BE2C (cell line): ENCODE measurements at regions not wholly inside any gene's neighbourhood (a gene's known extent, or its start where the extent isn't known, plus 50 kb on each side); places are given as distances from the start of the nearest gene placed in this dataset.

ENCODE experiments used
- DNase-seq: peaks from one replicate; pipeline ENCODE4 v3.0.0-alpha.2; 2020
- H3K27me3 ChIP-seq: fragments of 250-450 bp; sonication (Bioruptor Pico); 2 replicates; pipeline ENCODE4 v1.5.1; 2020; ENCODE audit warnings: mild to moderate bottlenecking
- H3K36me3 ChIP-seq: fragments of 250-450 bp; sonication (Bioruptor Pico); 2 replicates; pipeline ENCODE4 v1.5.1; 2020; ENCODE audit warnings: mild to moderate bottlenecking
- H3K4me1 ChIP-seq: fragments of 250-450 bp; sonication (Bioruptor Pico); 2 replicates; pipeline ENCODE4 v1.5.1; 2020
- H3K4me3 ChIP-seq: 2 replicates; pipeline ENCODE4 v1.5.1; 2011; ENCODE audit warnings: low read depth, low read length
- H3K9me3 ChIP-seq: fragments of 250-450 bp; sonication (Bioruptor Pico); 2 replicates; pipeline ENCODE4 v1.5.1; 2020
- CTCF ChIP-seq: IDR thresholded peaks from 2 replicates; pipeline ENCODE4 v1.5.1; 2012; ENCODE audit warnings: mild to moderate bottlenecking, low read depth, low read length

- Histone ChIP-seq H3K36me3 (no peaks in the 10 kb centered on the region), H3K4me3 (no peak overlapping the region), H3K4me1 (peaks cover 26% of the 10 kb centered on the region), H3K27me3 (no peaks in the 10 kb centered on the region), H3K9me3 (no peaks in the 10 kb centered on the region)
- DNase-seq, result peak; percentile 10
- no peak for TF ChIP-seq CTCF
These were observed 54.0 kb upstream of the CIBAR2 start for GRCh38 chr16:85166281-85166680.

- Histone ChIP-seq H3K4me3 (no peak overlapping the region), H3K27me3 (no peaks in the 10 kb centered on the region), H3K36me3 (no peaks in the 10 kb centered on the region), H3K4me1 (peaks cover 26% of the 10 kb centered on the region), H3K9me3 (no peaks in the 10 kb centered on the region)
- DNase-seq, result no peak
- TF ChIP-seq CTCF, result no peak
These were observed 54.7 kb upstream of the CIBAR2 start for GRCh38 chr16:85166699-85167588.

GRCh38 chr16:85167589-85168537, 55.6 kb upstream of the CIBAR2 start:
- DNase-seq, result no peak
- no peaks in the 10 kb centered on the region for H3K36me3 ChIP-seq

GRCh38 chr16:85168732-85169256, 56.5 kb upstream of the CIBAR2 start:
- no peak; the same call in 1 of the 2 replicates for TF ChIP-seq CTCF
- Histone ChIP-seq H3K27me3 (no peaks in the 10 kb centered on the region), H3K4me1 (peaks cover 27% of the 10 kb centered on the region), H3K4me3 (peak overlapping the region; percentile 38), H3K9me3 (no peaks in the 10 kb centered on the region), H3K36me3 (no peaks in the 10 kb centered on the region)
- peak; percentile 78 for DNase-seq

More at GRCh38 chr16:85167589-85168537, 55.6 kb upstream of the CIBAR2 start:
- Histone ChIP-seq H3K27me3 (no peaks in the 10 kb centered on the region), H3K4me1 (peaks cover 23% of the 10 kb centered on the region), H3K9me3 (no peaks in the 10 kb centered on the region), H3K4me3 (no peak overlapping the region)
- TF ChIP-seq CTCF, result 0 out of 2 replicates have a peak, but pooled peaks have one; percentile 14

GRCh38 chr16:85169333-85170065, 57.2 kb upstream of the CIBAR2 start:
- H3K9me3 ChIP-seq, result no peaks in the 10 kb centered on the region
- peak; percentile 57 for DNase-seq
- peaks cover 30% of the 10 kb centered on the region for H3K4me1 ChIP-seq
- no peaks in the 10 kb centered on the region for H3K27me3 ChIP-seq
- peak overlapping the region; percentile 69 for H3K4me3 ChIP-seq
- no peak for TF ChIP-seq CTCF
- no peaks in the 10 kb centered on the region for H3K36me3 ChIP-seq
